ENCODE measurements at regions not wholly inside any gene's neighbourhood (a gene's known extent, or its start where the extent isn't known, plus 50 kb on each side); places are given as distances from the start of the nearest gene placed in this dataset.

GRCh38 chr5:94028001-94028400 lies 286.6 kb upstream of the POU5F2 start:
- ChIA-PET CTCF (no interaction called here), POLR2A (no interaction called here)
- H3K9me3 ChIP-seq (ENCODE audit: control insufficient read depth, insufficient read depth, low read length) = no peaks in the 10 kb centered on the region
- H3K27me3 ChIP-seq (ENCODE audit: control insufficient read depth, insufficient read depth, low read length) = no peaks in the 10 kb centered on the region
- H3K27ac ChIP-seq (ENCODE audit: low read depth, low read length) = no peak overlapping the region
- TF ChIP-seq CTCF (IDR thresholded peaks at IDR 0.05; ENCODE audit: low read depth, low read length) = no peak
- DNase-seq (ENCODE audit: low read depth, low spot score) = no peak
- H3K4me3 ChIP-seq (ENCODE audit: low read depth, low read length) = no peak overlapping the region

- Histone ChIP-seq H3K9me3 (ENCODE audit: control insufficient read depth, insufficient read depth, low read length) (no peaks in the 10 kb centered on the region), H3K27me3 (ENCODE audit: control insufficient read depth, insufficient read depth, low read length) (no peaks in the 10 kb centered on the region), H3K4me3 (ENCODE audit: low read depth, low read length) (no peak overlapping the region), H3K27ac (ENCODE audit: low read depth, low read length) (no peak overlapping the region)
- ChIA-PET POLR2A (no interaction called here), CTCF (no interaction called here)
- no peak for DNase-seq (ENCODE audit: low read depth, low spot score)
- TF ChIP-seq CTCF (IDR thresholded peaks at IDR 0.05; ENCODE audit: low read depth, low read length) = no peak
These were observed 285.7 kb upstream of the POU5F2 start for GRCh38 chr5:94027145-94027544.

GRCh38 chr5:94025788-94026473 lies 284.5 kb upstream of the POU5F2 start:
- Histone ChIP-seq H3K9me3 (ENCODE audit: control insufficient read depth, insufficient read depth, low read length) (no peaks in the 10 kb centered on the region), H3K27ac (ENCODE audit: low read depth, low read length) (no peak overlapping the region), H3K27me3 (ENCODE audit: control insufficient read depth, insufficient read depth, low read length) (no peaks in the 10 kb centered on the region), H3K4me3 (ENCODE audit: low read depth, low read length) (no peak overlapping the region)
- no peak for TF ChIP-seq CTCF (IDR thresholded peaks at IDR 0.05; ENCODE audit: low read depth, low read length)
- DNase-seq (ENCODE audit: low read depth, low spot score) = no peak
- CTCF ChIA-PET = interaction anchor here (0.6 kb wide), 1 partner anchor 22 kb away, joined by 3 read pairs; no protein-coding TSS in a partner anchor
- POLR2A ChIA-PET = no interaction called here

- H3K27ac ChIP-seq (ENCODE audit: low read depth, low read length) = no peak overlapping the region
- POLR2A ChIA-PET = no interaction called here
- TF ChIP-seq CTCF (IDR thresholded peaks at IDR 0.05; ENCODE audit: low read depth, low read length) = no peak
- no peaks in the 10 kb centered on the region for H3K9me3 ChIP-seq (ENCODE audit: control insufficient read depth, insufficient read depth, low read length)
- CTCF ChIA-PET = no interaction called here
- no peak for DNase-seq (ENCODE audit: low read depth, low spot score)
- no peaks in the 10 kb centered on the region for H3K27me3 ChIP-seq (ENCODE audit: control insufficient read depth, insufficient read depth, low read length)
- no peak overlapping the region for H3K4me3 ChIP-seq (ENCODE audit: low read depth, low read length)
These were observed 283.2 kb upstream of the POU5F2 start for GRCh38 chr5:94024620-94025019.

GRCh38 chr5:94024101-94024500 lies 282.7 kb upstream of the POU5F2 start:
- no peak for TF ChIP-seq CTCF (IDR thresholded peaks at IDR 0.05; ENCODE audit: low read depth, low read length)
- ChIA-PET POLR2A (no interaction called here), CTCF (no interaction called here)
- DNase-seq (ENCODE audit: low read depth, low spot score) = no peak
- no peaks in the 10 kb centered on the region for H3K9me3 ChIP-seq (ENCODE audit: control insufficient read depth, insufficient read depth, low read length)
- no peaks in the 10 kb centered on the region for H3K27me3 ChIP-seq (ENCODE audit: control insufficient read depth, insufficient read depth, low read length)
- H3K27ac ChIP-seq (ENCODE audit: low read depth, low read length) = no peak overlapping the region
- no peak overlapping the region for H3K4me3 ChIP-seq (ENCODE audit: low read depth, low read length)
